ENCODE measurements at regions not wholly inside any gene's neighbourhood (a gene's known extent, or its start where the extent isn't known, plus 50 kb on each side); places are given as distances from the start of the nearest gene placed in this dataset.

DNA sequence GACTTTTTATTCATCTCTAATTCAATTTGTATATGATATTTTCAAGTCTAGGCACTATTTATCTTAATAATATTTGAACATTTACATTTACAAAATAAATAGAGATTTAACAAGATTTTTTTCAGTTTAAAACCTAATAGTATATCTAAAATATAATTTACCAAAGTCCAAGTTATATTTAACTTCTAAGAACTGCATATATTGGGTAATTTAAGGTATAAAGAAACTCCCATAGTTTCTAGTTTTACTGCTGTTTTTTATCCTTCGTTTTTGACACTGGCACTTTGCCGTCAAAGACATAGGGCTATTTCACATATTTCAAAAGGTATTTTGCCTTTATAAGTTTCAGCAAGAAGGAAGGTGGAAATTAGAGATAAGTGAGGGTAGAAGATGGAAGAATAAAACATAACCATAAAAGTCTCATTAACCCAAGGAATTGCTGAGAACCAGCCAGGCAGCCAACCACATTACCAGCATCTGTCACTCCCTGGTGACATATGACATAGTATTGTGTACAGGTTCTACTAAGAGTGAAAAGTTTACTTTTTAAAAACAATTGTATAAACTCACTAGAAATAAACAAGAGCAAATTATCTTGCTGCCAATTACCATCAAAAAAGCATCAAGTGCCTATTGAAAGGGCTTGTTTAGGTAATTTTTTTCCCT, 251.5 kb downstream of the NSUN3 start:
- TF ChIP-seq, protein P1, sequence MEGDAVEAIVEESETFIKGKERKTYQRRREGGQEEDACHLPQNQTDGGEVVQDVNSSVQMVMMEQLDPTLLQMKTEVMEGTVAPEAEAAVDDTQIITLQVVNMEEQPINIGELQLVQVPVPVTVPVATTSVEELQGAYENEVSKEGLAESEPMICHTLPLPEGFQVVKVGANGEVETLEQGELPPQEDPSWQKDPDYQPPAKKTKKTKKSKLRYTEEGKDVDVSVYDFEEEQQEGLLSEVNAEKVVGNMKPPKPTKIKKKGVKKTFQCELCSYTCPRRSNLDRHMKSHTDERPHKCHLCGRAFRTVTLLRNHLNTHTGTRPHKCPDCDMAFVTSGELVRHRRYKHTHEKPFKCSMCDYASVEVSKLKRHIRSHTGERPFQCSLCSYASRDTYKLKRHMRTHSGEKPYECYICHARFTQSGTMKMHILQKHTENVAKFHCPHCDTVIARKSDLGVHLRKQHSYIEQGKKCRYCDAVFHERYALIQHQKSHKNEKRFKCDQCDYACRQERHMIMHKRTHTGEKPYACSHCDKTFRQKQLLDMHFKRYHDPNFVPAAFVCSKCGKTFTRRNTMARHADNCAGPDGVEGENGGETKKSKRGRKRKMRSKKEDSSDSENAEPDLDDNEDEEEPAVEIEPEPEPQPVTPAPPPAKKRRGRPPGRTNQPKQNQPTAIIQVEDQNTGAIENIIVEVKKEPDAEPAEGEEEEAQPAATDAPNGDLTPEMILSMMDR (IDR thresholded peaks at IDR 0.05; ENCODE audit: low read length), result no peak
- no peak for TF ChIP-seq EZH2 (IDR thresholded peaks at IDR 0.05; ENCODE audit: borderline replicate concordance, low read length)
